Stimulated activated CD4-positive, alpha-beta T cell treated with anti-CD3 and anti-CD28 coated beads, Interleukin-12 subunit alpha, Interleukin-12 subunit beta, amount 100 ng/mL, for 48 hours (primary cell): ENCODE measurements at regions not wholly inside any gene's neighbourhood (a gene's known extent, or its start where the extent isn't known, plus 50 kb on each side); places are given as distances from the start of the nearest gene placed in this dataset.
"Not testable (repeated sequence)": the region's sequence is repeated elsewhere in the genome, so short reads cannot be mapped to it uniquely, and the experiment has no call there.

Experiments used
- DNase-seq, 3 donors: peaks; one replicate each; pipeline ENCODE4 v3.0.0-alpha.2; 2020; ENCODE audit warnings: low read depth in 2 of 3, low spot score in 1 of 3

- no peak for DNase-seq
Measured at GRCh38 chr21:28604946-28605537, 387.6 kb downstream of the LTN1 start.

- DNase-seq = no peak
Measured at GRCh38 chr21:28602546-28602945, 390.1 kb downstream of the LTN1 start.

GRCh38 chr21:28598214-28598613 lies 394.5 kb downstream of the LTN1 start:
- no peak for DNase-seq

GRCh38 chr21:28592205-28592865 lies 400.3 kb downstream of the LTN1 start:
- DNase-seq = no peak

- no peak for DNase-seq
Measured at GRCh38 chr21:28590676-28591075, 402.0 kb downstream of the LTN1 start.

GRCh38 chr21:28590026-28590425 lies 402.7 kb downstream of the LTN1 start:
- no peak for DNase-seq

- DNase-seq = no peak
Measured at GRCh38 chr21:28588997-28589396, 403.7 kb downstream of the LTN1 start.

GRCh38 chr21:28587748-28588147 lies 404.9 kb downstream of the LTN1 start:
- DNase-seq = no peak

GRCh38 chr21:28581976-28582375 lies 410.7 kb downstream of the LTN1 start:
- no peak for DNase-seq

- not testable (repeated sequence) for DNase-seq
Measured at GRCh38 chr21:28581311-28581731, 411.4 kb downstream of the LTN1 start.

GRCh38 chr21:28580585-28580984 lies 412.1 kb downstream of the LTN1 start:
- DNase-seq = no peak

- DNase-seq = no peak
Measured at GRCh38 chr21:28579986-28580550, 412.6 kb downstream of the LTN1 start.

- DNase-seq = no peak
Measured at GRCh38 chr21:28568692-28569091, 424.0 kb downstream of the LTN1 start.

- not testable (repeated sequence) for DNase-seq
Measured at GRCh38 chr21:28563933-28564332, 428.7 kb downstream of the LTN1 start.

GRCh38 chr21:28561772-28562171 lies 430.9 kb downstream of the LTN1 start:
- no peak for DNase-seq

GRCh38 chr21:28554660-28555475 lies 437.8 kb downstream of the LTN1 start:
- DNase-seq = no peak

- no peak for DNase-seq
Measured at GRCh38 chr21:28550057-28550825, 442.4 kb downstream of the LTN1 start.

GRCh38 chr21:28548291-28548690 lies 444.4 kb downstream of the LTN1 start:
- no peak for DNase-seq

- no peak for DNase-seq
Measured at GRCh38 chr21:28547766-28548165, 444.9 kb downstream of the LTN1 start.

- no peak for DNase-seq
Measured at GRCh38 chr21:28543975-28544374, 448.7 kb downstream of the LTN1 start.
